PC-9 (cell line): ENCODE measurements at regions not wholly inside any gene's neighbourhood (a gene's known extent, or its start where the extent isn't known, plus 50 kb on each side); places are given as distances from the start of the nearest gene placed in this dataset.

ENCODE experiments used
- CTCF ChIP-seq: fragments of 200-600 bp; sonication (generic); conservative IDR thresholded peaks from 2 replicates; pipeline ENCODE4 v1.6.1; 2017; ENCODE audit warnings: mixed run types, antibody characterized with exemption, mild to moderate bottlenecking, moderate library complexity
- EZH2 ChIP-seq: fragments of 200-600 bp; sonication (generic); IDR thresholded peaks from 2 replicates; pipeline ENCODE4 v1.8.0; 2017; ENCODE audit warnings: antibody characterized with exemption, low read depth

- TF ChIP-seq CTCF (no peak), EZH2 (no peak)
These were observed 156.6 kb upstream of the TLL1 start for GRCh38 chr4:165716472-165716871.
